ENCODE measurements at regions not wholly inside any gene's neighbourhood (a gene's known extent, or its start where the extent isn't known, plus 50 kb on each side); places are given as distances from the start of the nearest gene placed in this dataset.

- no peak overlapping the region for H3K4me3 ChIP-seq (ENCODE audit: low read depth, low read length)
- no peak for DNase-seq (ENCODE audit: low read depth)
- TF ChIP-seq, protein P1, sequence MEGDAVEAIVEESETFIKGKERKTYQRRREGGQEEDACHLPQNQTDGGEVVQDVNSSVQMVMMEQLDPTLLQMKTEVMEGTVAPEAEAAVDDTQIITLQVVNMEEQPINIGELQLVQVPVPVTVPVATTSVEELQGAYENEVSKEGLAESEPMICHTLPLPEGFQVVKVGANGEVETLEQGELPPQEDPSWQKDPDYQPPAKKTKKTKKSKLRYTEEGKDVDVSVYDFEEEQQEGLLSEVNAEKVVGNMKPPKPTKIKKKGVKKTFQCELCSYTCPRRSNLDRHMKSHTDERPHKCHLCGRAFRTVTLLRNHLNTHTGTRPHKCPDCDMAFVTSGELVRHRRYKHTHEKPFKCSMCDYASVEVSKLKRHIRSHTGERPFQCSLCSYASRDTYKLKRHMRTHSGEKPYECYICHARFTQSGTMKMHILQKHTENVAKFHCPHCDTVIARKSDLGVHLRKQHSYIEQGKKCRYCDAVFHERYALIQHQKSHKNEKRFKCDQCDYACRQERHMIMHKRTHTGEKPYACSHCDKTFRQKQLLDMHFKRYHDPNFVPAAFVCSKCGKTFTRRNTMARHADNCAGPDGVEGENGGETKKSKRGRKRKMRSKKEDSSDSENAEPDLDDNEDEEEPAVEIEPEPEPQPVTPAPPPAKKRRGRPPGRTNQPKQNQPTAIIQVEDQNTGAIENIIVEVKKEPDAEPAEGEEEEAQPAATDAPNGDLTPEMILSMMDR (IDR thresholded peaks at IDR 0.05; ENCODE audit: control insufficient read depth, extremely low read depth, insufficient read depth) = no peak
Observed at GRCh38 chr16:73921295-73921694, 375.3 kb upstream of the PSMD7 start.

- TF ChIP-seq, protein P1 (IDR thresholded peaks at IDR 0.05; ENCODE audit: control insufficient read depth, extremely low read depth, insufficient read depth) = no peak
- H3K4me3 ChIP-seq (ENCODE audit: low read depth, low read length) = no peak overlapping the region
- DNase-seq (ENCODE audit: low read depth) = no peak
Observed at GRCh38 chr16:73916829-73917594, 379.6 kb upstream of the PSMD7 start.

- TF ChIP-seq, protein P1 (IDR thresholded peaks at IDR 0.05; ENCODE audit: control insufficient read depth, extremely low read depth, insufficient read depth) = no peak
- DNase-seq (ENCODE audit: low read depth) = no peak
- H3K4me3 ChIP-seq (ENCODE audit: low read depth, low read length) = no peak overlapping the region
Observed at GRCh38 chr16:73915935-73916334, 380.7 kb upstream of the PSMD7 start.

GRCh38 chr16:73915140-73915539, 381.5 kb upstream of the PSMD7 start:
- no peak for DNase-seq (ENCODE audit: low read depth)
- no peak overlapping the region for H3K4me3 ChIP-seq (ENCODE audit: low read depth, low read length)
- TF ChIP-seq, protein P1 (IDR thresholded peaks at IDR 0.05; ENCODE audit: control insufficient read depth, extremely low read depth, insufficient read depth) = no peak

DNA sequence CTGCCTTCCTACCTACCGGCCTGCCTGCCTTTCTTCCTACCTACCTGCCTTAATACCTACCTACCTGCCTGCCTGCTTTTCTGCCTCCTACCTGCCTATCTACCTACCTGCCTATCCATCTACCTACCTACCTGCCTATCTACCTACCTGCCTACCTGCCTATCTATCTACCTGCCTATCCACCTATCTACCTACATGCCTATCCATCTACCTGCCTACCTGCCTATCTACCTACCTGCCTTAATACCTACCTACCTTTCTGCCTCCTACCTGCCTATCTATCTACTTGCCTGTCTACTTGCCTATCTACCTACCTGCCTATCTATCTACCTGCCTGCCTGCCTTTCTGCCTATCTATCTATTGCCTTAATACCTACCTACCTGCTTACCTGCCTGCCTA, 383.8 kb upstream of the PSMD7 start:
- TF ChIP-seq, protein P1 (IDR thresholded peaks at IDR 0.05; ENCODE audit: control insufficient read depth, extremely low read depth, insufficient read depth) = no peak
- H3K4me3 ChIP-seq (ENCODE audit: low read depth, low read length) = no peak overlapping the region

DNA sequence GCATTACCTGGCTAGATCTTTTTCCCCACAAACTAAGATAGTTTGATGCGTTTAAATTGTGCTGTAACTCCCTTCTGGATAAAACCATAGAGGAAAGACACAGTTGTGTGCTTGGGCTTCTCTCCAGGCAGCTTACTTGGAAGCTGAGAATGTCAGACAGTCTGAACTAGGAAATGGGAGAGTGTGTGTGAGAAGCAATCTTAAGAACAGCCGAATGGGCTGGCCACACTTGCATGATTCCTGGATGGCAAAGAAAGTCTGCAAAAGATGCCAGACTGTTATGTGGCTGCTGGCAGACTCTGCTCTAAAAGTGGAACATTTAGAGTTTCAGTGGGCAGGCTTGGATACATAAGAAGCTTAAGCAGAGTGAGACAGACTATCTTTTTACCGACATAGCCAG, 384.3 kb upstream of the PSMD7 start:
- DNase-seq (ENCODE audit: low read depth) = no peak
- H3K4me3 ChIP-seq (ENCODE audit: low read depth, low read length) = no peak overlapping the region
- TF ChIP-seq, protein P1 (IDR thresholded peaks at IDR 0.05; ENCODE audit: control insufficient read depth, extremely low read depth, insufficient read depth) = no peak

More for the DNA sequence above, 383.8 kb upstream of the PSMD7 start:
- DNase-seq (ENCODE audit: low read depth) = no peak

- DNase-seq (ENCODE audit: low read depth) = no peak
- TF ChIP-seq, protein P1 (IDR thresholded peaks at IDR 0.05; ENCODE audit: control insufficient read depth, extremely low read depth, insufficient read depth) = no peak
Observed at GRCh38 chr16:73909529-73910035, 387.0 kb upstream of the PSMD7 start.

More at GRCh38 chr16:73909529-73910035, 387.0 kb upstream of the PSMD7 start:
- no peak overlapping the region for H3K4me3 ChIP-seq (ENCODE audit: low read depth, low read length)
